ENCODE measurements at regions not wholly inside any gene's neighbourhood (a gene's known extent, or its start where the extent isn't known, plus 50 kb on each side); places are given as distances from the start of the nearest gene placed in this dataset.

GRCh38 chr15:54998661-54999060 is 198.1 kb downstream of the RSL24D1 start:
- DNase-seq, result no peak
- Histone ChIP-seq H3K27me3 (replicated peaks in 1 of 2; ENCODE audit: control insufficient read depth in 2 of 2, extremely low read depth in 1 of 2, insufficient read depth in 2 of 2, low read length in 1 of 2) (no peaks in the 10 kb centered on the region), H3K36me3 (ENCODE audit: control insufficient read depth in 2 of 2, extremely low read depth in 1 of 2, insufficient read depth in 1 of 2, low read length in 1 of 2) (no peaks in the 10 kb centered on the region), H3K27ac (ENCODE audit: low read length) (no peak overlapping the region), H3K9me3 (no peaks in the 10 kb centered on the region), H3K4me3 (ENCODE audit: control insufficient read depth in 1 of 2, extremely low read depth in 1 of 2, low read length in 1 of 2) (no peak overlapping the region), H3K4me1 (ENCODE audit: control insufficient read depth in 1 of 2, extremely low read depth in 1 of 2, insufficient read depth in 2 of 2, low read length in 2 of 2) (no peaks in the 10 kb centered on the region)
- H3K27me3 Mint-ChIP-seq, result no peaks in the 10 kb centered on the region
- POLR2A ChIA-PET, result no interaction called here
- no CpG with 5 or more reads among the region's 1 CpG for WGBS (ENCODE audit: insufficient coverage)
- no peaks in the 10 kb centered on the region for H3K4me1 Mint-ChIP-seq
- CTCF ChIA-PET, result no interaction called here
- H3K9me3 Mint-ChIP-seq, result no peaks in the 10 kb centered on the region
- H3K27ac Mint-ChIP-seq, result no peak overlapping the region
- no peak for ATAC-seq (replicated peaks in 1 of 4)
- H3K36me3 Mint-ChIP-seq, result no peaks in the 10 kb centered on the region
- no peak overlapping the region for H3K4me3 Mint-ChIP-seq

- Histone ChIP-seq H3K4me3 (ENCODE audit: control insufficient read depth in 1 of 2, extremely low read depth in 1 of 2, low read length in 1 of 2) (no peak overlapping the region), H3K36me3 (ENCODE audit: control insufficient read depth in 2 of 2, extremely low read depth in 1 of 2, insufficient read depth in 1 of 2, low read length in 1 of 2) (no peaks in the 10 kb centered on the region), H3K27ac (ENCODE audit: low read length) (no peak overlapping the region), H3K27me3 (replicated peaks in 1 of 2; ENCODE audit: control insufficient read depth in 2 of 2, extremely low read depth in 1 of 2, insufficient read depth in 2 of 2, low read length in 1 of 2) (peaks cover 0 to 8% of the 10 kb centered on the region in 2 experiments), H3K4me1 (ENCODE audit: control insufficient read depth in 1 of 2, extremely low read depth in 1 of 2, insufficient read depth in 2 of 2, low read length in 2 of 2) (no peaks in the 10 kb centered on the region), H3K9me3 (no peaks in the 10 kb centered on the region)
- Mint-ChIP-seq H3K27me3 (peaks cover 13 to 15% of the 10 kb centered on the region in 2 donors), H3K36me3 (no peaks in the 10 kb centered on the region), H3K9me3 (peaks cover 0 to 5% (median 3%) of the 10 kb centered on the region in 3 donors), H3K4me3 (no peak overlapping the region), H3K4me1 (no peaks in the 10 kb centered on the region), H3K27ac (no peak overlapping the region)
- ChIA-PET CTCF (no interaction called here), POLR2A (no interaction called here)
- no peak for DNase-seq
- whole genome bisulfite sequencing (ENCODE audit: insufficient coverage), result 94% methylated on average over 4 of the region's 7 CpGs
- no peak for ATAC-seq (replicated peaks in 1 of 4)
These were observed 205.9 kb downstream of the RSL24D1 start for GRCh38 chr15:54990793-54991192.

- Histone ChIP-seq H3K4me1 (ENCODE audit: control insufficient read depth in 1 of 2, extremely low read depth in 1 of 2, insufficient read depth in 2 of 2, low read length in 2 of 2) (no peaks in the 10 kb centered on the region), H3K27ac (ENCODE audit: low read length) (no peak overlapping the region), H3K27me3 (replicated peaks in 1 of 2; ENCODE audit: control insufficient read depth in 2 of 2, extremely low read depth in 1 of 2, insufficient read depth in 2 of 2, low read length in 1 of 2) (peaks cover 0 to 8% of the 10 kb centered on the region in 2 experiments), H3K9me3 (no peaks in the 10 kb centered on the region), H3K36me3 (ENCODE audit: control insufficient read depth in 2 of 2, extremely low read depth in 1 of 2, insufficient read depth in 1 of 2, low read length in 1 of 2) (no peaks in the 10 kb centered on the region), H3K4me3 (ENCODE audit: control insufficient read depth in 1 of 2, extremely low read depth in 1 of 2, low read length in 1 of 2) (no peak overlapping the region)
- no peaks in the 10 kb centered on the region for H3K4me1 Mint-ChIP-seq
- ChIA-PET POLR2A (no interaction called here), CTCF (no interaction called here)
- no CpG with 5 or more reads among the region's 3 CpGs for WGBS (ENCODE audit: insufficient coverage)
- no peak for ATAC-seq (replicated peaks in 1 of 4)
- no peak for DNase-seq
- no peak overlapping the region for H3K27ac Mint-ChIP-seq
- H3K36me3 Mint-ChIP-seq, result no peaks in the 10 kb centered on the region
- H3K27me3 Mint-ChIP-seq, result peaks cover 16 to 19% of the 10 kb centered on the region in 2 donors
- H3K9me3 Mint-ChIP-seq, result peaks cover 0 to 5% (median 3%) of the 10 kb centered on the region in 3 donors
- H3K4me3 Mint-ChIP-seq, result no peak overlapping the region
These were observed 208.9 kb downstream of the RSL24D1 start for GRCh38 chr15:54987881-54988280.

GRCh38 chr15:54979964-54980363 is 216.8 kb downstream of the RSL24D1 start:
- Mint-ChIP-seq H3K9me3 (peaks cover 0 to 5% (median 0%) of the 10 kb centered on the region in 3 donors), H3K36me3 (no peaks in the 10 kb centered on the region), H3K27me3 (peaks cover 4 to 9% of the 10 kb centered on the region in 2 donors), H3K4me1 (no peaks in the 10 kb centered on the region), H3K27ac (no peak overlapping the region), H3K4me3 (no peak overlapping the region)
- no peaks in the 10 kb centered on the region for H3K9me3 ChIP-seq
- ChIA-PET POLR2A (no interaction called here), CTCF (no interaction called here)
- no peak for DNase-seq
- no peaks in the 10 kb centered on the region for H3K27me3 ChIP-seq (replicated peaks in 1 of 2; ENCODE audit: control insufficient read depth in 2 of 2, extremely low read depth in 1 of 2, insufficient read depth in 2 of 2, low read length in 1 of 2)
- ATAC-seq (replicated peaks in 1 of 4), result no peak
- no peaks in the 10 kb centered on the region for H3K4me1 ChIP-seq (ENCODE audit: control insufficient read depth in 1 of 2, extremely low read depth in 1 of 2, insufficient read depth in 2 of 2, low read length in 2 of 2)
- no peak overlapping the region for H3K27ac ChIP-seq (ENCODE audit: low read length)
- H3K36me3 ChIP-seq (ENCODE audit: control insufficient read depth in 2 of 2, extremely low read depth in 1 of 2, insufficient read depth in 1 of 2, low read length in 1 of 2), result no peaks in the 10 kb centered on the region
- 61% methylated on average over 2 of the region's 4 CpGs for WGBS (ENCODE audit: insufficient coverage)
- H3K4me3 ChIP-seq (ENCODE audit: control insufficient read depth in 1 of 2, extremely low read depth in 1 of 2, low read length in 1 of 2), result no peak overlapping the region

- peaks cover 1 to 8% of the 10 kb centered on the region in 2 donors for H3K27me3 Mint-ChIP-seq
These were observed 234.1 kb downstream of the RSL24D1 start for GRCh38 chr15:54962637-54963036.

GRCh38 chr15:54960266-54960665 is 236.5 kb downstream of the RSL24D1 start:
- Histone ChIP-seq H3K36me3 (ENCODE audit: control insufficient read depth in 2 of 2, extremely low read depth in 1 of 2, insufficient read depth in 1 of 2, low read length in 1 of 2) (no peaks in the 10 kb centered on the region), H3K9me3 (no peaks in the 10 kb centered on the region), H3K4me3 (ENCODE audit: control insufficient read depth in 1 of 2, extremely low read depth in 1 of 2, low read length in 1 of 2) (no peak overlapping the region), H3K27ac (ENCODE audit: low read length) (no peak overlapping the region), H3K27me3 (replicated peaks in 1 of 2; ENCODE audit: control insufficient read depth in 2 of 2, extremely low read depth in 1 of 2, insufficient read depth in 2 of 2, low read length in 1 of 2) (no peaks in the 10 kb centered on the region), H3K4me1 (ENCODE audit: control insufficient read depth in 1 of 2, extremely low read depth in 1 of 2, insufficient read depth in 2 of 2, low read length in 2 of 2) (no peaks in the 10 kb centered on the region)
- POLR2A ChIA-PET, result no interaction called here
- DNase-seq, result no peak
- H3K4me1 Mint-ChIP-seq, result no peaks in the 10 kb centered on the region
- no peak overlapping the region for H3K27ac Mint-ChIP-seq
- H3K27me3 Mint-ChIP-seq, result peaks cover 1 to 5% of the 10 kb centered on the region in 2 donors
- WGBS (ENCODE audit: insufficient coverage), result no CpG with 5 or more reads among the region's 2 CpGs
- H3K9me3 Mint-ChIP-seq, result peaks cover 4 to 11% (median 5%) of the 10 kb centered on the region in 3 donors
- CTCF ChIA-PET, result interaction anchor here in 1 of 2 donors (1.1 kb wide), 1 partner anchor 17 kb away, joined by 3 read pairs; no protein-coding TSS in a partner anchor
- no peak for ATAC-seq (replicated peaks in 1 of 4)
- no peak overlapping the region for H3K4me3 Mint-ChIP-seq
- no peaks in the 10 kb centered on the region for H3K36me3 Mint-ChIP-seq

More at GRCh38 chr15:54962637-54963036, 234.1 kb downstream of the RSL24D1 start:
- Histone ChIP-seq H3K4me1 (ENCODE audit: control insufficient read depth in 1 of 2, extremely low read depth in 1 of 2, insufficient read depth in 2 of 2, low read length in 2 of 2) (no peaks in the 10 kb centered on the region), H3K27ac (ENCODE audit: low read length) (no peak overlapping the region), H3K36me3 (ENCODE audit: control insufficient read depth in 2 of 2, extremely low read depth in 1 of 2, insufficient read depth in 1 of 2, low read length in 1 of 2) (no peaks in the 10 kb centered on the region), H3K27me3 (replicated peaks in 1 of 2; ENCODE audit: control insufficient read depth in 2 of 2, extremely low read depth in 1 of 2, insufficient read depth in 2 of 2, low read length in 1 of 2) (no peaks in the 10 kb centered on the region), H3K4me3 (ENCODE audit: control insufficient read depth in 1 of 2, extremely low read depth in 1 of 2, low read length in 1 of 2) (no peak overlapping the region), H3K9me3 (no peaks in the 10 kb centered on the region)
- Mint-ChIP-seq H3K4me3 (no peak overlapping the region), H3K4me1 (no peaks in the 10 kb centered on the region), H3K27ac (no peak overlapping the region), H3K9me3 (peaks cover 9 to 19% (median 13%) of the 10 kb centered on the region in 3 donors), H3K36me3 (no peaks in the 10 kb centered on the region)
- ATAC-seq (replicated peaks in 1 of 4) (no peak), DNase-seq (no peak)
- ChIA-PET CTCF (no interaction called here), POLR2A (no interaction called here)

- H3K36me3 ChIP-seq (ENCODE audit: control insufficient read depth in 2 of 2, extremely low read depth in 1 of 2, insufficient read depth in 1 of 2, low read length in 1 of 2), result no peaks in the 10 kb centered on the region
- Mint-ChIP-seq H3K9me3 (peaks cover 0 to 10% (median 0%) of the 10 kb centered on the region in 3 donors), H3K36me3 (no peaks in the 10 kb centered on the region), H3K4me3 (no peak overlapping the region), H3K27ac (no peak overlapping the region), H3K4me1 (no peaks in the 10 kb centered on the region), H3K27me3 (peaks cover 7 to 9% of the 10 kb centered on the region in 2 donors)
- H3K27ac ChIP-seq (ENCODE audit: low read length), result no peak overlapping the region
- H3K4me3 ChIP-seq (ENCODE audit: control insufficient read depth in 1 of 2, extremely low read depth in 1 of 2, low read length in 1 of 2), result no peak overlapping the region
- DNase-seq (no peak), ATAC-seq (replicated peaks in 1 of 4) (no peak)
- CTCF ChIA-PET, result no interaction called here
- H3K27me3 ChIP-seq (replicated peaks in 1 of 2; ENCODE audit: control insufficient read depth in 2 of 2, extremely low read depth in 1 of 2, insufficient read depth in 2 of 2, low read length in 1 of 2), result no peaks in the 10 kb centered on the region
- POLR2A ChIA-PET, result no interaction called here
- WGBS (ENCODE audit: insufficient coverage), result no CpG with 5 or more reads among the region's 3 CpGs
- H3K9me3 ChIP-seq, result no peaks in the 10 kb centered on the region
- H3K4me1 ChIP-seq (ENCODE audit: control insufficient read depth in 1 of 2, extremely low read depth in 1 of 2, insufficient read depth in 2 of 2, low read length in 2 of 2), result no peaks in the 10 kb centered on the region
These were observed 255.3 kb downstream of the RSL24D1 start for GRCh38 chr15:54941417-54941816.

All from T-cell (primary cell).